OCI-LY7 (cell line): ENCODE measurements at regions not wholly inside any gene's neighbourhood (a gene's known extent, or its start where the extent isn't known, plus 50 kb on each side); places are given as distances from the start of the nearest gene placed in this dataset.

ENCODE experiments used
- BruUV-seq: library from RNA; stranded (reverse); fragments of 400-500 nt; replicated peaks from 2 replicates; lab custom pipeline; 2021; lab: Mats Ljungman, UMichigan
- CTCF ChIA-PET: fragments of 300-600 bp; sonication (Branson Sonifier 250); formaldehyde crosslinking; loops from one replicate; lab custom pipeline; 2022; ENCODE audit warnings: antibody characterized with exemption; ENCODE audit not compliant: unreplicated experiment; lab: Charles Lee
- POLR2A ChIA-PET: fragments of 300-600 bp; sonication (Branson Sonifier 250); formaldehyde crosslinking; loops from one replicate; lab custom pipeline; 2022; ENCODE audit warnings: antibody characterized with exemption; lab: Charles Lee
- DNase-seq: peaks from one replicate; pipeline ENCODE4 v3.0.0-alpha.2; 2015; ENCODE audit warnings: low spot score
- H2AFZ ChIP-seq: fragments of 200-600 bp; sonication (generic), shearing (Covaris generic); 2 replicates; pipeline ENCODE4 v1.6.1; 2014; ENCODE audit warnings: mild to moderate bottlenecking, antibody characterized with exemption, low read length, moderate library complexity
- H3K27ac ChIP-seq: fragments of 200-600 bp; sonication (generic); 2 replicates; pipeline ENCODE4 v1.5.1; 2014; ENCODE audit warnings: mixed run types, low read depth, mild to moderate bottlenecking, moderate library complexity, low read length, inconsistent platforms; ENCODE audit not compliant: poor library complexity, severe bottlenecking
- H3K36me3 ChIP-seq: fragments of 200-600 bp; sonication (generic); 2 replicates; pipeline ENCODE4 v1.6.1; 2014; ENCODE audit warnings: mild to moderate bottlenecking, antibody characterized with exemption, low read length, moderate library complexity, mixed read lengths; ENCODE audit not compliant: insufficient read depth
- H3K4me1 ChIP-seq: fragments of 200-600 bp; sonication (generic); 2 replicates; pipeline ENCODE4 v1.5.1; 2014; ENCODE audit warnings: mild to moderate bottlenecking, low read length; ENCODE audit not compliant: insufficient read depth, poor library complexity, severe bottlenecking
- H3K4me2 ChIP-seq: fragments of 200-600 bp; sonication (generic); 2 replicates; pipeline ENCODE4 v1.6.1; 2014; ENCODE audit warnings: mild to moderate bottlenecking, low read length
- H3K4me3 ChIP-seq: fragments of 200-600 bp; sonication (generic); 2 replicates; pipeline ENCODE4 v1.5.1; 2014; ENCODE audit warnings: mild to moderate bottlenecking, low read depth, low read length; ENCODE audit not compliant: poor library complexity, severe bottlenecking
- H3K79me2 ChIP-seq: fragments of 200-600 bp; sonication (generic); 2 replicates; pipeline ENCODE4 v1.6.1; 2016; ENCODE audit warnings: low read depth, mild to moderate bottlenecking, low read length, moderate library complexity, mixed read lengths; ENCODE audit not compliant: insufficient read depth
- H3K9me2 ChIP-seq: fragments of 200-600 bp; sonication (generic); 2 replicates; pipeline ENCODE4 v1.6.1; 2016; ENCODE audit warnings: mild to moderate bottlenecking, low read length, mixed read lengths; ENCODE audit not compliant: insufficient read depth
- H3K9me3 ChIP-seq: fragments of 200-600 bp; sonication (generic); 2 replicates; pipeline ENCODE4 v1.6.1; 2014; ENCODE audit warnings: mild to moderate bottlenecking, mixed run types, low read length, mixed read lengths
- H4K20me1 ChIP-seq: fragments of 200-600 bp; sonication (generic); 2 replicates; pipeline ENCODE4 v1.6.1; 2014; ENCODE audit warnings: mild to moderate bottlenecking, antibody characterized with exemption, low read length, moderate library complexity, mixed read lengths; ENCODE audit not compliant: insufficient read depth
- EZH2phosphoT487 ChIP-seq: fragments of 200-600 bp; sonication (generic); IDR thresholded peaks from 2 replicates; pipeline ENCODE4 v1.6.1; 2018; ENCODE audit warnings: low read depth, borderline replicate concordance, mild to moderate bottlenecking, mixed run types, antibody characterized with exemption, low read length, moderate library complexity, mixed read lengths
- intact Hi-C: fragments of 100-400 bp; cut with micrococcal nuclease; formaldehyde crosslinking; loops from one replicate; pipeline ENCODE4 v1.10.0; 2022; ENCODE audit not compliant: unreplicated experiment
- TF ChIP-seq, protein P1 (sequence below): fragments of 200-600 bp; sonication (generic); conservative IDR thresholded peaks from 2 replicates; pipeline ENCODE4 v1.5.1; 2014; ENCODE audit warnings: mild to moderate bottlenecking, antibody characterized with exemption, low read length, moderate library complexity, mixed read lengths

- Histone ChIP-seq H3K36me3 (no peaks in the 10 kb centered on the region), H3K4me2 (no peak overlapping the region), H3K4me1 (no peaks in the 10 kb centered on the region), H2AFZ (no peak overlapping the region), H3K27ac (no peak overlapping the region), H3K9me2 (no peaks in the 10 kb centered on the region), H3K79me2 (no peaks in the 10 kb centered on the region), H3K4me3 (no peak overlapping the region), H4K20me1 (no peaks in the 10 kb centered on the region), H3K9me3 (no peaks in the 10 kb centered on the region)
- intact Hi-C loops = no loop called here
- POLR2A ChIA-PET = no interaction called here
- no TSS peak for BruUV-seq
- TF ChIP-seq EZH2phosphoT487 = no peak
- TF ChIP-seq, protein P1, sequence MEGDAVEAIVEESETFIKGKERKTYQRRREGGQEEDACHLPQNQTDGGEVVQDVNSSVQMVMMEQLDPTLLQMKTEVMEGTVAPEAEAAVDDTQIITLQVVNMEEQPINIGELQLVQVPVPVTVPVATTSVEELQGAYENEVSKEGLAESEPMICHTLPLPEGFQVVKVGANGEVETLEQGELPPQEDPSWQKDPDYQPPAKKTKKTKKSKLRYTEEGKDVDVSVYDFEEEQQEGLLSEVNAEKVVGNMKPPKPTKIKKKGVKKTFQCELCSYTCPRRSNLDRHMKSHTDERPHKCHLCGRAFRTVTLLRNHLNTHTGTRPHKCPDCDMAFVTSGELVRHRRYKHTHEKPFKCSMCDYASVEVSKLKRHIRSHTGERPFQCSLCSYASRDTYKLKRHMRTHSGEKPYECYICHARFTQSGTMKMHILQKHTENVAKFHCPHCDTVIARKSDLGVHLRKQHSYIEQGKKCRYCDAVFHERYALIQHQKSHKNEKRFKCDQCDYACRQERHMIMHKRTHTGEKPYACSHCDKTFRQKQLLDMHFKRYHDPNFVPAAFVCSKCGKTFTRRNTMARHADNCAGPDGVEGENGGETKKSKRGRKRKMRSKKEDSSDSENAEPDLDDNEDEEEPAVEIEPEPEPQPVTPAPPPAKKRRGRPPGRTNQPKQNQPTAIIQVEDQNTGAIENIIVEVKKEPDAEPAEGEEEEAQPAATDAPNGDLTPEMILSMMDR = no peak
- no peak for DNase-seq
- CTCF ChIA-PET = no interaction called here
These were observed 73.5 kb upstream of the LHCGR start for GRCh38 chr2:48829036-48829435.

- no peak overlapping the region for H2AFZ ChIP-seq
- no peak for DNase-seq
- H3K4me3 ChIP-seq = no peak overlapping the region
- no peaks in the 10 kb centered on the region for H3K79me2 ChIP-seq
- ChIA-PET POLR2A (no interaction called here), CTCF (no interaction called here)
- H3K9me3 ChIP-seq = no peaks in the 10 kb centered on the region
- H3K4me1 ChIP-seq = no peaks in the 10 kb centered on the region
- no peaks in the 10 kb centered on the region for H4K20me1 ChIP-seq
- no peak overlapping the region for H3K4me2 ChIP-seq
- intact Hi-C loops = no loop called here
- H3K9me2 ChIP-seq = no peaks in the 10 kb centered on the region
- TF ChIP-seq, protein P1 = no peak
- no peak for TF ChIP-seq EZH2phosphoT487
- H3K27ac ChIP-seq = no peak overlapping the region
- no TSS peak for BruUV-seq
- no peaks in the 10 kb centered on the region for H3K36me3 ChIP-seq
These were observed 71.5 kb upstream of the LHCGR start for GRCh38 chr2:48826986-48827385.

DNA sequence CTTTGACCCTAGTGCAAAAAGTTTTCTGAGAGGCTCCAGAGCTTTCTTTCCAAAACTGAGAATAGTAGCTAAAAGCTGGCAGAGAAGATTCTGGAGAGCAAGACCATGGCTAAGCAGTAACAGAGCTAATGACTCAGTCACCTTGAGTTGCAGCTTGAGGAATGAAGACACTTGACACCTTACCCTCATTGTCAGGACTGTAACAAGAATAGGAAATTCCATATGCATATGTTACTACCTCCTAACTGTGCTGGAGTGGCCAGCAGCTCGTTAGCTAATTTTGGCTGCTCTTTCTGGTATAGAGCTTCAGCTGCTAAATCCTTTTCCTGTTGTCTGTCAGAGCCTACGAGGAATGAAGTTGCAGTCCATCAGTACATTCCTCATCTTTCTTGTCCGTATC, 68.6 kb upstream of the LHCGR start:
- Histone ChIP-seq H2AFZ (no peak overlapping the region), H3K4me2 (no peak overlapping the region), H4K20me1 (no peaks in the 10 kb centered on the region), H3K4me3 (no peak overlapping the region), H3K9me3 (no peaks in the 10 kb centered on the region), H3K9me2 (no peaks in the 10 kb centered on the region), H3K27ac (no peak overlapping the region), H3K79me2 (no peaks in the 10 kb centered on the region), H3K4me1 (no peaks in the 10 kb centered on the region), H3K36me3 (no peaks in the 10 kb centered on the region)
- POLR2A ChIA-PET = interaction anchor here (0.9 kb wide), 1 partner anchor 24 kb away, joined by 4 read pairs; no protein-coding TSS in a partner anchor
- no TSS peak for BruUV-seq
- CTCF ChIA-PET = no interaction called here
- TF ChIP-seq, protein P1 = no peak
- TF ChIP-seq EZH2phosphoT487 = no peak
- intact Hi-C loops = no loop called here
- no peak for DNase-seq
